HG02970 (cell line): ENCODE measurements at regions not wholly inside any gene's neighbourhood (a gene's known extent, or its start where the extent isn't known, plus 50 kb on each side); places are given as distances from the start of the nearest gene placed in this dataset.

ENCODE experiments used
- ATAC-seq: cut with Tn5 transposase; IDR thresholded peaks from one replicate; pipeline ENCODE4 v1.9.1; 2021; ENCODE audit warnings: mild to moderate bottlenecking, moderate library complexity, moderate number of reproducible peaks; ENCODE audit not compliant: unreplicated experiment, low FRiP score

DNA sequence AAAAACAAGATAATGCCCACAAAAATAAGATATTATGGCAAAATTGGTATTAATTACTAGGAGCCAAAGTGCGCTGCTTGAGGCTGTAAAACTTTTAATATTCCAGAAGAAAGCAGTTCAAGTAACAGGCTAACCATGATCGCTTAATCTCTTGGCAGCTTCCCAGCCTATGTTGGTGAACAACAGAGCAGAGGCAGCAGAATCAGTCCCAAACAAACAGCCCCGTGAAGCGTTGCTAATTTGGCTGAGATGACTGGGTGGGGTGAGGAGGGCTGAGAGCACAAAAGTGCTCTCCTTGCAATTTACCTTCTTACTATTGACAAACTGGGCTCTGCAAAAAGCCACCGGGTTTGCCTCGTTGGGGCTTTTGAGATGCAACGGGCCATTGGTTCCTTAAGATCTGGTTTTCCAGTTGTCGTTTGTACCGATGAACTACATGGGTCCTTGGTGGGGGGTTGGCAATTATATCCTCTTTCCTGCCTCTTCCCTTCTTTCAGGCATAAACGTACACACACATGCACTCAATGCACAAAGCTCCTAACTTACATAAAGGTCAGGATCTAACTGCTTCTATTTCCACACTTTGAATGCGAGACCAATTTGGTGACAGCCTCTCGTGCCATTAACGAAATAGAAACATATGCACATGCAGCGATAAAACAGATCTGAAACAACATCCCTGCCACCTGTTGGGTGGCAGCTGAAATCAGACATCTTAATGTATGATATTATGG, 407.6 kb upstream of the CADM1 start:
- ATAC-seq, result no peak

DNA sequence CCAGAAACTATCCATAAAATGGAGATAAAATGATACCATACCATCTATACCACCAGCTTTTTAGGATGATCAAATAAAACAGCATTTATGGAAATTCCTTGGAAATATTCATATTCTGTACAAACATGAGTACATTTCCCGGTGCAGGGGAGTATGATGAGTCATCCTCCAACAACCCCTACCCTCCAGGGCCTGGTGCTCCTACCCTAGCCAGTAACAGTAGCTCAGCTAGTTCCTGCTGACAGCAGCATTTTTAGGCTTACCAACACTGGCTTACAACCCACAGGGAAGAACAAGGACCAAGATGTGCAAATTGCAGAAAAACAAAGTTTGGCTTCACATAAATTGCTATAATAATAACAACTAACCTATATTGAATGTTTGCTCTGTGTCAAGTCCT, 406.2 kb upstream of the CADM1 start:
- no peak for ATAC-seq

DNA sequence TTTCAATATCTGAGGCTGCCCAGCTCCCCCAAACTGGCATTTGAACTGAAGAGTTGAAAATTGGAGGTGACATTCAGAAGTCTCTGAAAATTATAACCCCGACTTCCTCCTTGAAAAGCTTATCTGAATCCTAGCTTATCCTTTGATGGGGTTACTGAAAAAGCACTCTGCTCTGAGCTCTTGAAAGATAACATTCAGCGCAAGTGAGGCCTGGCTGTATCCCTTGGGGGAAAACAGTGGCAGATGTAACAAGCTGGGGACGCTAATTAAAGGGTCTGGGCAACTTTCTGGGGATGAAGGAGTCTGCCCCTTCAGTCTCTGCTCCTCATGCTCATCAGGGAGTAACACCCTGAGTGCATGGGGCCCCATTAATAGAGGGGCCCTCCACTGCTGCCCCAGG, 402.0 kb upstream of the CADM1 start:
- no peak for ATAC-seq

DNA sequence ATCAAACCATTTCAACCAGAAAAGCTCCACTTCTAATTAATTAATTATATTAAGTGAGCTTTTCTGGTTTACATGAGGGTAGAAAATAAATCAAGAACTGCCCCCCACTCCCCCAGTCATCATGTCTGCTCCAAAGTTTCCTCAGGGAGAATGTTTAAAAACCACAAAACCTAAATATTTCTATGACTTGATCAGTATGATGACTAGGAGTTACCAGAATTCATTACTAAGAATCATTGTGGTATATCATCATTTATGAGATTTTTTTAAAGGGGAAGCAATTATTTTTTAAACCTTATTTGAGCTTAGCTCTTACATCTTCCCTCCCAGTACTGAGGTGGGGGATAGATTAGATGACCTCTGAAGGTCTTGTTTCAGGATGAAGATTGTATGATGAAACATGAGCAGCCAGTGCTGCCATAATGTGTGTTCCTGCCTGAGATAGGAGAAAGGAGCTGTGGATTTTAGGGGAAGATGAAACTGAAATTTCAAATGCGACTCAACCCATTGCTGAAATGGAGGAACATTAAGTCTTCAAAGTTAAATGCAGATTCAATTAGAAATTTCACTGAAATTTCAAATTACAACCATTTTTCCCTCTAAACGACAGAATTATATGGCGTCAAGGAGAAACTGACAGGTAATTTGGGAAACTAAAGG, 401.3 kb upstream of the CADM1 start:
- ATAC-seq, result no peak

DNA sequence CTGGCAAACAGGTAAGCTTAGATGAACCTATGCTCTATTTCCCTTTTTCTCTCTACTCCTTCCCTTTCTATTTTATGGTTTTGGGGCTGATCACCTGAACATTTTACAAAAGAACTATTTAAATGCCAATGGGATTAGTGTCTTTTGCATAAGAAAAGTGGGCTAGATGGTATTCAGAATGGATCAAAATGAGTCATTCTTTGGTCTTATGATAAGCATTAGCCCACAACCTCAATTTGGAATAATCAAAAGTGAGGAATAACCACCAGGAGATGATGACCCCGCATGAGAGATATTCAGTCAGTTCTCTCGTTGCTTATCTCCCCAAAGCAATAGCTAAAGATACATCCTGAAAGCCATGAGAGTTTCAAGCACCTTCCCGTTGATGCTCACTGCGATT, 399.0 kb upstream of the CADM1 start:
- ATAC-seq, result no peak

DNA sequence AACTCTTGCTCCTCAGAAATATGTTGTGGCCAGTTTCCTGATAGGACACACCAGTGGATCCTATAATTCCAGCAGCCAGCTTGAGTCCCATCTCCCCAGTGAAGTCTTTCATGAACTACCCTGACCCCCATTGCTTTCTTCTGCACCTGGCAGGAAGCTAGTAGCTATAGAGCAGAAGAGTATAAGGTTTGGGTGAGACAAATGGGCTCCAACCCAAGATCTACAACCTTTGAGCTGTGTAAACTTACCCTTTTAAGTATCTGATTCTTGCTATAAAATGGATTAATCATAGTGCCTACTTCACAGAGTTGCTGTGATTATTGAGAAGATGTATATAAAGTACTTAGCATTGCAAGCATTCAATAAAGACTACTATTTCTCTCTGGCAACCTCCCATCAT, 396.9 kb upstream of the CADM1 start:
- ATAC-seq, result no peak

DNA sequence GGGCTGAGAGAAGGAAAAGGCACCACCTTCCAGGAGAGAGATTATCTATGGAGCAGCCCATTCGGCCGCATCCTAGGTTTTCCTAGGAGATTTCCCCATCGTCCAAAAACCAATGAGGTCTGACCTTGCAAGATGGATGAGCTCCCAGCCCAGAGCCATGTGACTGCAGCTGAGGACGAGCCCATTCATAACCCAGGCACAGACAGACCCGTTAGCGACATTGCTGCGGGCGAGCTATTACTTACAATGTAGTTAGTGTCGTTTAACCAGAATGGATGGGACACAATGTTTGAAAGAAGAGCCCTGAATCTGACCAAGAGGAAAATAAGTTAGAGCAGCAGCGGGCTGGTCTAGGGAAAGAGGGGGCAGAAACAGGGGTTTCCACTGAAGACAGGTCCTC, 395.9 kb upstream of the CADM1 start:
- no peak for ATAC-seq

DNA sequence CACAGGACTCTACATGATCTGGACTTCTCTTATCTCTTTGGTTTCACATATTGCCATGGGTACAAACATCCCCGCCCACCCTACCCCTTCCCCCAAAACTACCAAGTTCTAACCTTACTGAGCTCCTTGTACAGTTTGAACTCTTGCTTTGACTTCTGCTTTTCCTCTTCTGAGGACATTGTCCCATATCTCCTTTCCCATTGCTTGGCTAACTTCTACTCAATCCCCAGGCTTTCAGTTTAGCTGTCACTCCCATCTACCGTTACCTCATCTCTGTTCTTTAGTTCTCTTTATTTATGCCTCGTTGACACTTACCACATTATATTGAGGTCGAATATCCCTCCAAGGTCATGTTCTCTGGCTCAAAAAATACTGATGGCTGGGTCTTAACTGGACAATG, 393.5 kb upstream of the CADM1 start:
- ATAC-seq, result no peak

DNA sequence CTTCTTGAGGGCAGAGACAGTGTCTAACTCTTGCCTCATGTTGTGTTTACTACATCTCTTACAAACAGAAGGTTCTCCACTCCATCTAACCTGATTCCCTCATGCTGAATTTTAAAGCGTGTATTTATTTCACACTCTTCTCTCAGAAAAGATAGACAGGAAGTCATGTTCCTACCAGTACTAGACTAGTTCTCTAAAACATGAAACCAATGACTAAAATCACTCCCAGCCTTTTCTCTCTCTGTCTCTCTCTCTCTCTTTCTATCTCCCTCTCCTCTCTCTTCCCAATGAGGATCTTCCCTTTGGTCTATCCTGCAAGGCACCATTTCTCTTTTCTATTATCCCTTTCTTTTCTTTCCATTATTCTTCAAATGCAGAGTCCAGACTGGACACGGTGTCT, 391.9 kb upstream of the CADM1 start:
- no peak for ATAC-seq

DNA sequence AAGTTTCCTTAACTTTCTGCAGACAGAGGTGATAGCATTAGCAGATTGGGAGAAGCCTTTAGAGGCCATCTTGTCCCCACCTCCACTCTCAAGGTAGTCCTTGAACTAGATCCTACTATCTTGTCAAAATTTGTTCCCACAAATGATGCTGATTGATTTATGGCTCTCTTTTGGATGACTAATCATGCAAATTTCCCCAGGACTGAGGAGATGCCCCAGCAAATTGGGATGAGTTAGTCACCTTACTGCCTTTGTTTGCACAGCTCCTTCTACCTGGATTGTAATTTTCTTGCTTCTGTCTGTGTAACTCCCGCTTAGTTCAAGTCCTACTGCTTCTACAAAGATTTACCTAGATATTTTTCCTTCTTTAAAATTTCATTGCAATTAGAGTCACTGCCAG, 391.4 kb upstream of the CADM1 start:
- no peak for ATAC-seq

DNA sequence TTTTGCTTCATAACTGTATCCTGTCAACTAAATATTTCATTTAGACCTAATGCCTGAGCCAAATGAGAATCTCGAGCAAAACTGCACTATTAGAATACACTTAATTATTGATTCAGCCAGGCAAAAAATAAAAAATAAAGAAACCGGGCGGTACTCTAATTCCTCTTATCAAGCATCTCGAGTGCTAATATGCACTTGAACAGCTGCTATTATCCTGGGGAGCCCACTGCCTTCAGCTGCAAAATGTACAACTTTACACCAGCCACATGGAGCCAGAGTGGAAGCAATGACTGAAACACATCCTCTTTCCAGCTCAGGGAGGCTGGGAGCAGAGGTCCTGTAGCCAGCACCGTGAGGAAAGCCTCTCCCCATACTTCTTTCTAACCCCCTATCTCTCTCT, 390.0 kb upstream of the CADM1 start:
- ATAC-seq, result no peak

DNA sequence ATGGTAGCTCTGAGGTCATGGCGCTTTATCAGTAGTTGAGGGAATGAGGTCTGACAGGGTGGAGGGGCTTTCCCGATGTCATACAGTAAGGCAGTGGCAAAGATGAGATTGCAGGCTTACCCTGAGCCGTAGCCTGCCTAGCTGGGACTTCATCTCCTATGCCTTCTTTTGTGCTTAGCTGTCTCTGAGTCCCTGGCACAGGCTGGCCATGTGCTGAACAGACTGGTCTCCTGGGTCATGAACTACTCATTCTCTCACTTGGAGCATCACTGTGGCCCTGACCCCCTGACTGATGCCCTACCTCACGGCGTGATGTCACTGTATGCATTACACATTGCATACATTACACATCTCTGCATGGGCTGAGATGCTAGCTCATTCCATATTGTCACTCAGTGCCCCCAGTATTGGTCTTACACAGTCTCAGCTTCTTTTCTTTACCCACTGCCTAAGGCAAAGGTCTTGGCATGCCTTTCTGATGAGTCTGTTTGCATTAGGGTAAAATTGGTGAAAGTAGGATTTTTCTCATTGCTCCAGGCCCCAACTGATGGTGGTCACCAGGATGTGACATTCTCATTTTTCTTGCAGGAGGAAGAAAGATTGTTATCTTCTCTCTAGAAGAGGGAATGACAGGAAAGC, 389.4 kb upstream of the CADM1 start:
- ATAC-seq, result no peak

DNA sequence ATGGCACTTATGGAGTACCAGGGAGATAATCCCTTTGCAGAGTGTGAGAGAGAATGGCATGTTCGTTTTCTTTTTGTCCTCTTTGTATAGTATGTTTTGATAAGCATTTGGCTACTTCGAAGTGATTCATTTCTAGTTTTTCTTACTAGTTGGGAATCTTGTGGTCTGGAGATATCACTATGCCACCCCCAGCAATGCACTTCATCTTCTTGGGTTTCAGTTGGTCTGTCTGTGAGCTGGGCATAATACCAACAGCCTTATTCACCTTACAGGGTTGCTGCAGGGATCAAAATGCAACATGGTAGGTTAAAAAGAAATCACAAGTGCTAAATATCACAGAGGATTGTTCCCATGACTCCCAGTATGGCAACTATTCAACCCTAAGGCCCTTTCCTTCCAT, 387.8 kb upstream of the CADM1 start:
- no peak for ATAC-seq

DNA sequence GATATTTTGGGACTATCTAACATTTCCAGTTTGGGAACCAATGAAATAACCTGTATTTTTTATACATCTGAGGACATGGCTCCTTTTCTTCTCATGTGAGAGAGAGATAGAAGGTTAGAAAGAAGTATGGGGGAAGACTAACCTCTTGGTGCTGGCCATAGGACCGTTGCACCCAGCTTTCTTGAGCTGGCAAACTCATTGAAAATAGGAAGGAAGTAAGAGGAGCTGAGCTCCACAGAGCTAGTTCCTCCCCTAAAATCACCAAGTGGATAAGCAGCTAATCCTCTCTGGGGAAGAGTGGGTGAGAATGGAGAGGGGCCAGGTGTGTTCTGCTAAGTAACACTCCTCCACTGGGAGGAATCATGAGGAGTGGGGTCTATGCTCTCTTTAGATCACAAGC, 387.4 kb upstream of the CADM1 start:
- no peak for ATAC-seq

DNA sequence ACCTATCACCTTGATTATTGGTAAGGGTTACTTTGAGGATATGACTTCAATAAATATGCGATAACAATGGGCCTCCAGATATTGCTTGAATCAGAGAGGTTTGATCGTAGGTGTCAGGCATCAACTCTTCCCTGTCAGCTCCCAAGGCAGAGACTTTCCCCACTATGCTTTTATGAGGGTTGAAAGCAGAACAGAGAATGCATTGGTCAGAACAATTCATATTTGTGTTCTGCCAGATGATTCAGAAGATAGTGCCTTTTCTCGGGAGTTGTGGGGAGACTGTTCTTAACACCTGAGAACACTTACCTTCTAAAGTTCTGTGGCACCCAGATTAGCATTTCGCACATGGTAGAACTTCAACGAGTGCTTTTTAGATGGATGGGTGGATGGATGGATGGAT, 386.3 kb upstream of the CADM1 start:
- ATAC-seq, result no peak

DNA sequence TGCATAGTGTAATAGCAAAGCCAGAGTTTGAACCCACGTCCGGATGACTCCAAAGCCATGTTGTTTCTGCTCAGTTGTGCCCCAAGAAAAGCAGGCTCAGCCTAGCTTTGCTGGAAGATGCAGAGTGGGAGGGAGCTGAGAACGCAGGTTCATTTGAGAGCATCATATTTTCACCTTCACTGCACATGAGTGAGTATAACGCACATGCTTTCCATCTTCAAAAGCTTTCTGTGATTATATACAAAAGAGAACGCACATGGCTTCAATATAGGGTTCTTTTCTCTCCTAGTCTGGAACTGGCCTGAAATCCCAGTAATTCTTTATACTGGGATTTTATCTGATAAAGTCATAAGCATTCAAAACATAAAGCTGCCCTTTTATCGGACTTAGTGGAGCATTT, 385.5 kb upstream of the CADM1 start:
- no peak for ATAC-seq

DNA sequence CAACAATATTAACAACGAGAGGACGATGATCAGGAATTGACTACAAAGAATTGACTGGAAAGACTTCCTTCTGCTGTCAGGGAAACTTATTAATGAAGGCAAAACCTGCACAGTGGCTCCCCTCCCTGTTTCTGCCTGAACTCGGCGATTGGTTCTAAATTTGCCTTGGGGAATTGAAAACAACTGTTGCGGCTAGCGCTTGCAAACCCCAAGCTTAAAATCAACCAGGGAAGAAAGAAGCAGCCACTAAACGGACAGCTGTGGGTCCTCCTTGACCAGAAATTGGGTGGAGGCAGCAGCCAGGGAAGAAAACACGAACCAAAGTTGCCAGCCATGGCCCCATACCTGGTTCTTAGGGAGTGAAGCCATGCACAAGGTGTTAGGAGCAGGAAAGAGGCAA, 383.5 kb upstream of the CADM1 start:
- no peak for ATAC-seq

DNA sequence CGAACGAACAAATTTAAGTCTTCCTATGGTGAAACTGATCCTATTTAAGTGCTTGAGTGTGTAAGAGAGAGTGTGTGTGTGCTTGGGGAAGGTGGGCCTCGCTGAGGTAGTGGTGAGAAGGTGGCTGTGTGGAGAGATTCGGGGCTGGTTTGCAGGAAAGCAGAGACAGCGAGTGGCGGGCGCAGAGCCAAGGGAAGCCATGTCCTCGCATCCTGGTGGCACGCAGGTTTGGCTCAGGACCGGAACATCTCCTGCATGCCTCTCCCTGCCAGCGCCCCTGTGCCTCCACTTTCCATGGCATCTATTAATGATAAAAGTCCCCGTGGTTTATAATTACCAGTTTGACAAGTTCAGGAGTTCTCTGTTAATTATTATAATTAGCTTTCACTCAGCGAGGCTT, 383.1 kb upstream of the CADM1 start:
- ATAC-seq, result no peak

DNA sequence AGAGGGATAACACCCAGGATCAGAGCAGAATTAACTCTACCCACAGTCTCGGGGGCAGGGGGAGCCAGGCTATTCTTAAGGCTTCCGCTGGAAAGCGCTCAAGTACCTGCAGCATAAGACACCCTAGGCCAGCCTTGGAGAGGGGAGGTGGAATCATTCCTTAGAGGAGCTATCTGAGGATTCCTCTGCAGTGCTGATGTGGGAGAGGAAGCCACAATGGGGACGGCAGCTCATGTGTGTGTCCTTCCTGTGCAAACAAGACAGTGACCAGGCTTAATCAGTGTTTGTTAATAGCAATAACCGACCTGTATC, 382.2 kb upstream of the CADM1 start:
- ATAC-seq, result no peak

DNA sequence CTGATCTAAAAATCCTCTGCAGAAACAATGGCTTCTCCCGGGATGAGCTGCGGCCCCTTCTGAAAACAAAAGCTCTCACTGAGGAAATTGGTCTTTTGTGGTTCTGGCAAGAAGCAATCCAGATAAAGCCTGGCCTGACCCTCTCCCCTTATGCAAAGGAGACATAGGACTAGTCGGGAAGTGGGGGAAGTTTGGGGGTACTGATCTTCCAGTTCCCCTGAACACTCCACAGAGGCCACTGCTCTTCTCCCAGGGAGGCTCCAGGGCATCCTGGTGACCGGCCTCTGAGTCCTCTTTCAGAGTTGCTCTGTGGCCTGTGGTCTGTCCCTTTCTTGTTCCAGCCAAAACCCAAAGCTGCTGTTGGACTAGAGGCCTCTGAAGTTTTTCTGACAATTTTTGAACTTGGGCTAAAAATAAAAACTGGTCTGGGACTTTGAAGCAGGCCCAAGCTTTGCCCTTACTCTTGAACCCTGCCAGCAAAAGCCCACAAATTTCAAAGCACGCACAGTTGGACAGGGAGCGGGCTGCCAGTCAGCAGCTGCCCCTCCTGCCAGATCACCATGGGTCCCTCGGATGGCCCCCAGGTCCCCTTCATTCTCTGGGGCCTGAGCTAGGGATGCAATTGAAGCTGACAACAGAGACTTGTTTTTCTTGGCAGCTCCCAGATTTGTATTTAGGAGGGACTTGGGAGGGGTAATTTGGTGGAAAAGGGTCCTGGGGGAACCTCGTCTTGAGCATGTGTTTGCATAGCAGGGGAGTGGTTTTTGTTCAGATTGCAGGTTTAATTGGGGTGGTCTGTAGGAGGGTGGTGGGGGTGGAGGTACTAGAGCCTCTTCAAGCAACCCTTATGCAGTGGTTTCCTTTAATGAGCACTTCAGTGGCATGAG, 381.6 kb upstream of the CADM1 start:
- no peak for ATAC-seq

DNA sequence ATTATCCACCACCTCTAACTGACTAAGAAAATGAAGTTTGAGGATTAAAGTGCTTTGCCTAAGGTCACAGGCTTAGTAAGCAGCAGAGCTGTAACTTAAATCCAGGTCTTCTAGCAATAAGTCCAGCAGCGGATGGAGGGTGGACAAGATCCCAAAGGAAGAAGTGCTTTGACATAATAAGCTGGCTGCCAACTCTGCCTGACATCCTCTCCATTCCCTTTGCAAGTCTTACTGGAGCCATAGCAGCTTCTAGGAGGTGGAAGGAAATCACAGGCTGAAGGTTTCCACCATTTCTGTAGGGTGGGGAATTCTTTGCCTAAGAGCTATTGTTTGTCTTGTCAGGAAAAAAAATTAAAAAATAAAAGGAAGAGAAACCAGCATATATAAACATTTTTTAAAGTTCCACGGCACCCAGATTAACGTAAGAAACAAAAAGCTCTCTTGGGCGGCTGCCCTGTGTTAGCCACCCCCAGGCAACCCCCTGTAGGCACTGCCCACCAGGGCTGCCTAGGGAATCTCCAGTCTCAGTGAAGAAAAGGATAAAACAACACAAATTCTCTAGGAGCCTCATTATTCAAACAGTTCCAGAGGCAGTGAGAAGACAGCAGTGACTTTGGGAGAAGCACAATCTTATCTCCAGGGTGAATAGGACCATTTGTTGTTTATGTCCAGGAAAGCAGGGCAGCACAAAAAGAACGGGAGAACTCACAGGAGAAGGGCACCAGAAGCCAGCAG, 380.8 kb upstream of the CADM1 start:
- ATAC-seq, result no peak
